NT2/D1 (cell line): ENCODE measurements at regions not wholly inside any gene's neighbourhood (a gene's known extent, or its start where the extent isn't known, plus 50 kb on each side); places are given as distances from the start of the nearest gene placed in this dataset.

Source experiments
- DNase-seq: peaks from one replicate; pipeline ENCODE4 v3.0.0-alpha.2; 2011; ENCODE audit warnings: low read depth, low spot score
- H3K27me3 ChIP-seq: 2 replicates; pipeline ENCODE4 v1.6.0; 2011; ENCODE audit warnings: mild to moderate bottlenecking; ENCODE audit not compliant: insufficient read length, insufficient read depth
- H3K36me3 ChIP-seq: 2 replicates; pipeline ENCODE4 v1.6.1; 2011; ENCODE audit warnings: mild to moderate bottlenecking, low read length, mixed read lengths; ENCODE audit not compliant: insufficient read depth, insufficient read length
- H3K4me1 ChIP-seq: 2 replicates; pipeline ENCODE4 v1.5.1; 2011; ENCODE audit not compliant: insufficient read depth, insufficient read length
- H3K4me3 ChIP-seq: 2 replicates; pipeline ENCODE4 v1.5.1; 2011; ENCODE audit warnings: low read depth; ENCODE audit not compliant: insufficient read length
- H3K9ac ChIP-seq: 2 replicates; pipeline ENCODE4 v1.6.0; 2011; ENCODE audit warnings: low read depth; ENCODE audit not compliant: insufficient read length
- H3K9me3 ChIP-seq: 2 replicates; pipeline ENCODE4 v1.5.1; 2011; ENCODE audit warnings: mild to moderate bottlenecking, low read length; ENCODE audit not compliant: insufficient read depth
- SUZ12 ChIP-seq: IDR thresholded peaks from 2 replicates; pipeline ENCODE4 v1.6.1; 2011; ENCODE audit not compliant: insufficient read length, insufficient read depth; ENCODE audit errors: extremely low read depth
- YY1 ChIP-seq: IDR thresholded peaks from 2 replicates; pipeline ENCODE4 v1.6.1; 2011; ENCODE audit not compliant: insufficient read length, insufficient read depth
- ZNF274 ChIP-seq: IDR thresholded peaks from 2 replicates; pipeline ENCODE4 v1.6.1; 2011; ENCODE audit warnings: mild to moderate bottlenecking, low read depth, low read length

DNA sequence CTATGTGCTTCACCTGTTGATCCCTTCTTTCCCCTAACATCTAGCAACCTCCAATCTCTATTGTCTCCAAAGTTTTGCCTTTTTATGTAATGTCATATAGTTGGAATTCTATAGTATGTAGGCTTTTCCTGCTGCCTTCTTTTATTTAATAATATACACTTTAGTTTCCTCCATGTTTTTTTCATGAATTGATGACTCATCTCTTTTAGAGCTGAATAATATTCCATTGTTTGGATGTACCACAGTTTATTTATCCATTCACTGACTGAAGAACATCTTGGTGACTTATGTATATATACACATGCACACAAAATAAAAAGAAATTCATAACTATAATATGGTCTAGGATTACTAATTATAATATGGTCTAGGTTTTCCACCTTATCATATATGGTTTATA lies 1314.2 kb downstream of the OTOL1 start:
- DNase-seq: no peak
- no peak for TF ChIP-seq SUZ12
- no peak for TF ChIP-seq ZNF274
- no peak for TF ChIP-seq YY1
- Histone ChIP-seq H3K9ac (no peak overlapping the region), H3K4me1 (no peaks in the 10 kb centered on the region), H3K36me3 (no peaks in the 10 kb centered on the region), H3K27me3 (no peaks in the 10 kb centered on the region), H3K4me3 (no peak overlapping the region), H3K9me3 (no peaks in the 10 kb centered on the region)

DNA sequence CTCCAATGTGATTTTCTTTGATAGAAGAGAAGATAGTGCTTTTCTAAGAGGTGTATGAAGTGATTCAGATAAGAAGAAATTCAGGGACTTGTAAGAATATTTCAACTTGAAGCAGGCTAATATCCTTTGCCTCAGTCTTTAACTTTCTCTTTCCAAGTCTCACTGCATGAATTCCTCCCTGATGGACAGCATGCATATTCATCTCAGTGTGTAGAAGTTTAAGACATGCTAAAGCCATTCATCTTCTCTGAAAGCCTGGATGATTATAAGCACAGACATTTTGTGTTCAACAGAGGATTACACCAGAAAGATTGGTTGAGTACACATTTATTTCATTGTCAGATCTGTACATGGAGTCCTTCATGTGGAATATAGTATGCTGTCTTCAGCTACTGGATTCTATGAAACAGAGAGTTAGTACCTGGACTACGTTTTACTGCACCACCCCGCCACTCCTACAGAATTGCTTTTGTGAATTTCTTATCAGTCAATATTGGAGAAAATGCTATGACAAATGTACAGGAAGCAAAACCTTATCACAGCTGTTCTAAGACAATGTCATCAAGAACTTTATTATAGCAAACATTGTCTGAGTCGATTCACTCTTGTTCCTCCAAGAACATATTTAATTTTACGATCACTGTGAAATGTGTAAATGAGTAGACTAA lies 1346.1 kb downstream of the OTOL1 start:
- DNase-seq: no peak
- H3K36me3 ChIP-seq: no peaks in the 10 kb centered on the region
- H3K9ac ChIP-seq: no peak overlapping the region
- H3K27me3 ChIP-seq: no peaks in the 10 kb centered on the region
- no peaks in the 10 kb centered on the region; the same call in 1 of the 2 replicates for H3K9me3 ChIP-seq
- H3K4me1 ChIP-seq: no peaks in the 10 kb centered on the region
- TF ChIP-seq ZNF274 (no peak), YY1 (no peak), SUZ12 (no peak)
- H3K4me3 ChIP-seq: no peak overlapping the region

DNA sequence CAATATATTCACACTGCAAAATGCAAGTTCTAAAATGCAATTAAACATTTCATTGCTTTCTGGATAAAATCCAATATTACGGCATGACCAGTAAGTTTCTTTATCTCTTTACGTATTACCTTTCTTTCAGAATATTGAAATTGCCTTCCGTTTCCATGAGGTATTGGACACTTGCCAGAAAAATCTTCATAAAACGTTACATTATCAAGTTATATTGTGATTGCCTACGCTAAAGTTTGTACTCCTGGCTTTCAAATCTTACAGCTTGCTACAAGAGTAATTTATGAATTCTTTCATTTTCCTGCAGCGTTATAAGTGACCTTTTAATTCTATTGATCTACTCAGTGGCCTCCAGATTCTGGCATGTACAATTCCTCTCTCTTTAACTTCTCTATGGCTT lies 1349.3 kb downstream of the OTOL1 start:
- Histone ChIP-seq H3K9ac (no peak overlapping the region), H3K27me3 (no peaks in the 10 kb centered on the region), H3K4me3 (no peak overlapping the region), H3K9me3 (no peaks in the 10 kb centered on the region; the same call in 1 of the 2 replicates), H3K4me1 (no peaks in the 10 kb centered on the region), H3K36me3 (no peaks in the 10 kb centered on the region)
- no peak for DNase-seq
- TF ChIP-seq ZNF274 (no peak), SUZ12 (no peak), YY1 (no peak)

DNA sequence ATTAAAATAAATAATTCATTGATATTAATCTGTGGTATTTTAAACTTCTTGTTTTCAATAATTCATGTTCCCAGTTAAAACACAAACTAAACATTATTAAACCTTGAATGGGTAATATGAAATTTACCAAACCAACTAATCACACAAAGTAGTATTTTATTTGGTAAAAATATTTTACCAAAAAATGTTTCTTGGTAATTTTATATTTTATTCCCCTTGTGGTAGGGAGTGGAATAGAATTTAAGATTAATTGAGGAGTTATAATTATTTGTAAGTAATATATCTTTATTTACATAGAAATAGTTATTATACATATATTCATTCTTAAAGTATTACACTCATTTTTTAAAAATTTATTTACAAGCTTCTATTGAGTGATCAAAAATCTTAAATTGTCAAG lies 1350.9 kb downstream of the OTOL1 start:
- Histone ChIP-seq H3K4me3 (no peak overlapping the region), H3K27me3 (no peaks in the 10 kb centered on the region), H3K4me1 (no peaks in the 10 kb centered on the region), H3K9me3 (no peaks in the 10 kb centered on the region; the same call in 1 of the 2 replicates), H3K9ac (no peak overlapping the region), H3K36me3 (no peaks in the 10 kb centered on the region)
- TF ChIP-seq YY1: no peak
- no peak for TF ChIP-seq SUZ12
- TF ChIP-seq ZNF274: no peak
- no peak for DNase-seq

DNA sequence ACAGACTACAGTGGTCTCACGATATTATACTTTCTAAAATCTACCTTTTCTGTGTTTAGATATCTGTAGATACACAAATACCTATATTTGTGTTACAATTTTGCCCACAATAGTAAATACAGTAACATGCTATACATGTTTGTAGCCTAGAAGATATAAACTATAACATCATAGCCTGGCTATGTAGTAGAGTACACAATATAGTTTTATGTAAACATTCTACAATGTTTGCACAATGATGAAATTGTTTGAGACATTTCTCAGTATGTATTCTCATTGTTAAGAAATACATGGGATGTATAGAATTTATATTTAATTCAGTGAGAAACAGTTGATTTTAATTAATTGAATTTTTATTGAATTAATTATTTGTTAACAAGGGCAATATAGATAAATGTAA lies 1367.0 kb downstream of the OTOL1 start:
- Histone ChIP-seq H3K4me1 (no peaks in the 10 kb centered on the region), H3K4me3 (no peak overlapping the region), H3K27me3 (no peaks in the 10 kb centered on the region), H3K36me3 (no peaks in the 10 kb centered on the region), H3K9ac (no peak overlapping the region), H3K9me3 (no peaks in the 10 kb centered on the region)
- no peak for DNase-seq
- no peak for TF ChIP-seq ZNF274
- no peak for TF ChIP-seq YY1
- TF ChIP-seq SUZ12: no peak

DNA sequence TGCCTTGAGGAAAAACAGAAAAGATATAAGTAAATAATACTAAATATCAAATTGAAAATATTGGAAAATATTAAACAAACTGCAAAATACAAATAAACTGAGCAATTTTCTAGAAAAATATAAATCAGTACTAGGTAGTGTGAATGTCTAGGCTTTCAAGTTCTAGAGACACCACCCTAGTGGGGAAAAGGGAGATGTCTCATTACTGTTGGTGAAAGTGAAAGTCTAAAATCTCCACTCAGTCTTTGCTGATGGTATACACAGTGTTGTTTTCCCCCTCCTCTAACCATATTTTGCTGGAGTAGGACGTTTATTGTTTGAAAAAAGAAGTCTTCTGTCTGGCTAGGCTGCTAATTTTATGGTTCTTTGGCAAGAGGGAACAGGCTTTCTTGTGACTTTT lies 1368.9 kb downstream of the OTOL1 start:
- TF ChIP-seq ZNF274: no peak
- no peak for TF ChIP-seq YY1
- no peak for TF ChIP-seq SUZ12
- no peak overlapping the region for H3K9ac ChIP-seq
- H3K4me1 ChIP-seq: no peaks in the 10 kb centered on the region
- H3K36me3 ChIP-seq: no peaks in the 10 kb centered on the region
- no peak overlapping the region for H3K4me3 ChIP-seq
- no peaks in the 10 kb centered on the region for H3K9me3 ChIP-seq
- no peaks in the 10 kb centered on the region for H3K27me3 ChIP-seq
- no peak for DNase-seq

DNA sequence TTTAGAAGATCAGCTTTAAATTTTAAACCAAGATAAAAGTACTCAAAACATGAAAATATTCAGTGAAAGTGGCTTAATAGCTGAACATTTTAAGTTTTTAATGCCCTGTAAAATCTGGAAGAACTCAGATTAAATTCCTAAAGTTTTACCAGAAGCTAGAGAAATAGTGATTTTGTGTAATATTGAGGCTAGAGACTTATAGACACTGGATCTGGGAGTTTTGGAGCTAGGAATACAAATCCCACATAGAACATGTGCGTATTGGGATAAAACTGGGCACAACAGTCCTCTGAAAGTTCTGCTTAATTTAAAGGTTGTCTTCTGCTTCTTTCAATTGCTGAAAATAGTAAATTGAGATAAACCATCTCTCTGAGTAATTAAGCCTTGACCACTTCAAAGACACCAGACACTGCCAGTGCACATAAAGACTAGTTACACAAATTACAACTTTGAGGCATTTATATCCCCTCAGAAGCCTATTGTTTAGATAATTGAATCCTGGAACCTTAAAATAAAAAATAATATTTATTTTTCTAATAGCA lies 1382.5 kb downstream of the OTOL1 start:
- Histone ChIP-seq H3K4me3 (no peak overlapping the region), H3K27me3 (no peaks in the 10 kb centered on the region), H3K9me3 (no peaks in the 10 kb centered on the region), H3K9ac (no peak overlapping the region), H3K4me1 (no peaks in the 10 kb centered on the region), H3K36me3 (no peaks in the 10 kb centered on the region)
- TF ChIP-seq YY1: no peak
- no peak for TF ChIP-seq ZNF274
- no peak for TF ChIP-seq SUZ12
- no peak for DNase-seq
